ENCODE measurements at regions not wholly inside any gene's neighbourhood (a gene's known extent, or its start where the extent isn't known, plus 50 kb on each side); places are given as distances from the start of the nearest gene placed in this dataset.

DNA sequence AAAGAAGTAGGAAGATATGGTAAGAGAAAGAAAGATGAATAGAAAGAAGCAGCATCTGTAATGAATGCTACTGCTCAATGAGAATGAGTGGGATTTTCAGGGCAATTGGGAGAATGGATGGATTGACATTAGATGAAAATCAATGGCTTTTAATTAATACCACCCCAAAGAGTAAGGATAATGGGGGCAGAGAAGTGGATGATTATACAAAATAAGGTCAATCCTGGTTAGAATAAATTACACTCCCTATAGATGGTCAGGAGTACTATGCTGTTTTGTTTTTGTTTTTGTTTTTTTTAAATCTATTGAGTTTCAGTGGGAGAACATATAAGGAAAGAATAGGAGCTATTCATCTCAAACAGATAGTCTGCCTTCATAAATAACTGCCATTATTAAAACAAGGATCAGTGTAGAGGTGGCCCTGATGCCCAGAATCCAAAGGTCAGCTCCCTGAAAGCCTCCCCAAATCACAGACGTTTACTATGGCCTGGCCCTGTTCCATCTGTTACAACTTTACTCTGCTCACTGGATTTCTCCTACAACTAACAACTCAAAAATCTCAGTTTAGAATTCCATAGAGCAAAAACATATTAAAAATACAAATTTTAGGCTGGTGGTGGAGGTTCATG is 535.4 kb upstream of the NRSN1 start:
- TF ChIP-seq CTCF (IDR thresholded peaks at IDR 0.05): no peak
- no peak for TF ChIP-seq POLR2A (IDR thresholded peaks at IDR 0.05; ENCODE audit: low read depth)
- TF ChIP-seq EP300 (IDR thresholded peaks at IDR 0.05): no peak

Measured in esophagus muscularis mucosa (tissue), 4 donors.